ENCODE measurements at regions not wholly inside any gene's neighbourhood (a gene's known extent, or its start where the extent isn't known, plus 50 kb on each side); places are given as distances from the start of the nearest gene placed in this dataset.

DNA sequence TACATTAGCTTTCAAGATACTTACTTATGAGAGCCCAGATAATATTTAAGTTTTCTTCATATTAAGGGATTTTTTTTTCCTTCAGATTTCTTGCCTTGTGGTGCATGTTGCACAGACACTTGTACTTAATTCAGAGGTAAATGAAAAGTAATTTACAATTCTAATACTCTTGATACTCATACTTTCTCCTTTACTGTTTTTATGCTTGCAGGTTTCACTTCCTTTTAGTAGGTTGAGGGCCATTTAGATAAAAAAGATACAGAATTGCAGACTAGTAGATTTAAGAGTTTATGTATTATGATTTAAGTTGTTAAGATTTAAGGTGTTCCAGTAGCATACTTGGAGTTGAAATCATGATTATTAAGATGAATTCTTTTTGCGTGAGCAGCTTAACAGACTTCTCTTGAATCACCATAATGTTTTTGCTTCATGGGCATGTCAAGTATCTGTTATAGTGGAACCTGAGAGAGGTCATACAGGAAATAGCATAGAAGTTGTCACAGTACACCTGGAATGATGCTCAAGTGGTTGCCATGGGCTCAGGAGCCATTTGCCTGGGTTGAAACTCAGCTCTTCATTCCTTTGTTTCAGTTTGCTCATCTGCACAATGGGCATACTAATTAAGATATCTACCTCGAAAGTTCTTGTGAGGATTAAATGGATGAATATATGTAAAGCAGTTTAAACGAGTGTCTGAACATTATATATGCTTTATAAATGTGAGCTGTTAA lies 174.8 kb upstream of the PRPS1L1 start:
- TF ChIP-seq, protein P1, sequence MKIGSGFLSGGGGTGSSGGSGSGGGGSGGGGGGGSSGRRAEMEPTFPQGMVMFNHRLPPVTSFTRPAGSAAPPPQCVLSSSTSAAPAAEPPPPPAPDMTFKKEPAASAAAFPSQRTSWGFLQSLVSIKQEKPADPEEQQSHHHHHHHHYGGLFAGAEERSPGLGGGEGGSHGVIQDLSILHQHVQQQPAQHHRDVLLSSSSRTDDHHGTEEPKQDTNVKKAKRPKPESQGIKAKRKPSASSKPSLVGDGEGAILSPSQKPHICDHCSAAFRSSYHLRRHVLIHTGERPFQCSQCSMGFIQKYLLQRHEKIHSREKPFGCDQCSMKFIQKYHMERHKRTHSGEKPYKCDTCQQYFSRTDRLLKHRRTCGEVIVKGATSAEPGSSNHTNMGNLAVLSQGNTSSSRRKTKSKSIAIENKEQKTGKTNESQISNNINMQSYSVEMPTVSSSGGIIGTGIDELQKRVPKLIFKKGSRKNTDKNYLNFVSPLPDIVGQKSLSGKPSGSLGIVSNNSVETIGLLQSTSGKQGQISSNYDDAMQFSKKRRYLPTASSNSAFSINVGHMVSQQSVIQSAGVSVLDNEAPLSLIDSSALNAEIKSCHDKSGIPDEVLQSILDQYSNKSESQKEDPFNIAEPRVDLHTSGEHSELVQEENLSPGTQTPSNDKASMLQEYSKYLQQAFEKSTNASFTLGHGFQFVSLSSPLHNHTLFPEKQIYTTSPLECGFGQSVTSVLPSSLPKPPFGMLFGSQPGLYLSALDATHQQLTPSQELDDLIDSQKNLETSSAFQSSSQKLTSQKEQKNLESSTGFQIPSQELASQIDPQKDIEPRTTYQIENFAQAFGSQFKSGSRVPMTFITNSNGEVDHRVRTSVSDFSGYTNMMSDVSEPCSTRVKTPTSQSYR (CRISPR knock-in tag; IDR thresholded peaks at IDR 0.05) = no peak
- TF ChIP-seq, protein P2, sequence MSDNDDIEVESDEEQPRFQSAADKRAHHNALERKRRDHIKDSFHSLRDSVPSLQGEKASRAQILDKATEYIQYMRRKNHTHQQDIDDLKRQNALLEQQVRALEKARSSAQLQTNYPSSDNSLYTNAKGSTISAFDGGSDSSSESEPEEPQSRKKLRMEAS (CRISPR knock-in tag; IDR thresholded peaks at IDR 0.05) = no peak
- TF ChIP-seq, protein P3, sequence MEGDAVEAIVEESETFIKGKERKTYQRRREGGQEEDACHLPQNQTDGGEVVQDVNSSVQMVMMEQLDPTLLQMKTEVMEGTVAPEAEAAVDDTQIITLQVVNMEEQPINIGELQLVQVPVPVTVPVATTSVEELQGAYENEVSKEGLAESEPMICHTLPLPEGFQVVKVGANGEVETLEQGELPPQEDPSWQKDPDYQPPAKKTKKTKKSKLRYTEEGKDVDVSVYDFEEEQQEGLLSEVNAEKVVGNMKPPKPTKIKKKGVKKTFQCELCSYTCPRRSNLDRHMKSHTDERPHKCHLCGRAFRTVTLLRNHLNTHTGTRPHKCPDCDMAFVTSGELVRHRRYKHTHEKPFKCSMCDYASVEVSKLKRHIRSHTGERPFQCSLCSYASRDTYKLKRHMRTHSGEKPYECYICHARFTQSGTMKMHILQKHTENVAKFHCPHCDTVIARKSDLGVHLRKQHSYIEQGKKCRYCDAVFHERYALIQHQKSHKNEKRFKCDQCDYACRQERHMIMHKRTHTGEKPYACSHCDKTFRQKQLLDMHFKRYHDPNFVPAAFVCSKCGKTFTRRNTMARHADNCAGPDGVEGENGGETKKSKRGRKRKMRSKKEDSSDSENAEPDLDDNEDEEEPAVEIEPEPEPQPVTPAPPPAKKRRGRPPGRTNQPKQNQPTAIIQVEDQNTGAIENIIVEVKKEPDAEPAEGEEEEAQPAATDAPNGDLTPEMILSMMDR (IDR thresholded peaks at IDR 0.05) = no peak
- TF ChIP-seq, protein P4, sequence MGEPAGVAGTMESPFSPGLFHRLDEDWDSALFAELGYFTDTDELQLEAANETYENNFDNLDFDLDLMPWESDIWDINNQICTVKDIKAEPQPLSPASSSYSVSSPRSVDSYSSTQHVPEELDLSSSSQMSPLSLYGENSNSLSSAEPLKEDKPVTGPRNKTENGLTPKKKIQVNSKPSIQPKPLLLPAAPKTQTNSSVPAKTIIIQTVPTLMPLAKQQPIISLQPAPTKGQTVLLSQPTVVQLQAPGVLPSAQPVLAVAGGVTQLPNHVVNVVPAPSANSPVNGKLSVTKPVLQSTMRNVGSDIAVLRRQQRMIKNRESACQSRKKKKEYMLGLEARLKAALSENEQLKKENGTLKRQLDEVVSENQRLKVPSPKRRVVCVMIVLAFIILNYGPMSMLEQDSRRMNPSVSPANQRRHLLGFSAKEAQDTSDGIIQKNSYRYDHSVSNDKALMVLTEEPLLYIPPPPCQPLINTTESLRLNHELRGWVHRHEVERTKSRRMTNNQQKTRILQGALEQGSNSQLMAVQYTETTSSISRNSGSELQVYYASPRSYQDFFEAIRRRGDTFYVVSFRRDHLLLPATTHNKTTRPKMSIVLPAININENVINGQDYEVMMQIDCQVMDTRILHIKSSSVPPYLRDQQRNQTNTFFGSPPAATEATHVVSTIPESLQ (CRISPR knock-in tag; IDR thresholded peaks at IDR 0.05) = no peak
- TF ChIP-seq SP1 (CRISPR knock-in tag; conservative IDR thresholded peaks at IDR 0.05) = no peak
